HG03159 (cell line): ENCODE measurements at regions not wholly inside any gene's neighbourhood (a gene's known extent, or its start where the extent isn't known, plus 50 kb on each side); places are given as distances from the start of the nearest gene placed in this dataset.
"Not testable (repeated sequence)": the region's sequence is repeated elsewhere in the genome, so short reads cannot be mapped to it uniquely, and the experiment has no call there.

Experiments
- ATAC-seq: cut with Tn5 transposase; IDR thresholded peaks from one replicate; pipeline ENCODE4 v1.9.1; 2021; ENCODE audit warnings: mild to moderate bottlenecking, moderate library complexity; ENCODE audit not compliant: unreplicated experiment

- ATAC-seq, result no peak
These were observed 71.1 kb downstream of the TRAM1L1 start for GRCh38 chr4:117014236-117014635.

- no peak for ATAC-seq
These were observed 74.7 kb downstream of the TRAM1L1 start for GRCh38 chr4:117010671-117011070.

GRCh38 chr4:117001077-117001476, 84.3 kb downstream of the TRAM1L1 start:
- ATAC-seq, result peak; percentile 55

GRCh38 chr4:116982656-116983055, 102.7 kb downstream of the TRAM1L1 start:
- ATAC-seq, result no peak

- ATAC-seq, result not testable (repeated sequence)
These were observed 104.9 kb downstream of the TRAM1L1 start for GRCh38 chr4:116980436-116980835.

GRCh38 chr4:116959045-116959444, 126.3 kb downstream of the TRAM1L1 start:
- ATAC-seq, result no peak

- no peak for ATAC-seq
These were observed 131.4 kb downstream of the TRAM1L1 start for GRCh38 chr4:116953947-116954346.

GRCh38 chr4:116952530-116953136, 132.7 kb downstream of the TRAM1L1 start:
- ATAC-seq, result no peak

GRCh38 chr4:116949856-116950255, 135.5 kb downstream of the TRAM1L1 start:
- ATAC-seq, result no peak

- no peak for ATAC-seq
These were observed 143.1 kb downstream of the TRAM1L1 start for GRCh38 chr4:116942315-116942714.

- ATAC-seq, result no peak
These were observed 155.0 kb downstream of the TRAM1L1 start for GRCh38 chr4:116930329-116930728.

GRCh38 chr4:116926631-116927295, 158.6 kb downstream of the TRAM1L1 start:
- ATAC-seq, result no peak

- no peak for ATAC-seq
These were observed 159.4 kb downstream of the TRAM1L1 start for GRCh38 chr4:116925900-116926457.

- ATAC-seq, result no peak
These were observed 162.0 kb downstream of the TRAM1L1 start for GRCh38 chr4:116923389-116923788.

GRCh38 chr4:116913451-116913850, 171.9 kb downstream of the TRAM1L1 start:
- no peak for ATAC-seq

GRCh38 chr4:116906758-116907157, 178.6 kb downstream of the TRAM1L1 start:
- no peak for ATAC-seq

- ATAC-seq, result no peak
These were observed 185.8 kb downstream of the TRAM1L1 start for GRCh38 chr4:116899561-116899960.

- no peak for ATAC-seq
These were observed 199.8 kb downstream of the TRAM1L1 start for GRCh38 chr4:116885579-116885978.

GRCh38 chr4:116882503-116882902, 202.9 kb downstream of the TRAM1L1 start:
- no peak for ATAC-seq

- ATAC-seq, result peak; percentile 84
These were observed 204.3 kb downstream of the TRAM1L1 start for GRCh38 chr4:116881077-116881476.

GRCh38 chr4:116880625-116881024, 204.8 kb downstream of the TRAM1L1 start:
- ATAC-seq, result no peak

- no peak for ATAC-seq
These were observed 207.1 kb downstream of the TRAM1L1 start for GRCh38 chr4:116878280-116878679.
